GM23338 (cell line): ENCODE measurements at regions not wholly inside any gene's neighbourhood (a gene's known extent, or its start where the extent isn't known, plus 50 kb on each side); places are given as distances from the start of the nearest gene placed in this dataset.

Experiments used
- ATAC-seq: fragments of 200-7000 bp; cut with Tn5 transposase; 3 replicates; pipeline ENCODE4 v1.9.1; 2020
- DNase-seq: peaks from one replicate; pipeline ENCODE4 v3.0.0-alpha.2; 2015; ENCODE audit warnings: low spot score
- H2AFZ ChIP-seq: fragments of 200-600 bp; sonication (generic); 2 replicates; pipeline ENCODE4 v1.8.0; 2016; ENCODE audit warnings: antibody characterized with exemption, mild to moderate bottlenecking, moderate library complexity
- H3F3A ChIP-seq: fragments of 200-600 bp; sonication (generic); replicated peaks from 2 replicates; pipeline ENCODE4 v1.8.0; 2017; ENCODE audit warnings: antibody characterized with exemption, mixed run types, low read depth
- H3K27ac ChIP-seq: fragments of 200-600 bp; sonication (generic); 2 replicates; pipeline ENCODE4 v1.6.1; 2016; ENCODE audit warnings: low read depth
- H3K27me3 ChIP-seq: fragments of 200-600 bp; sonication (generic); 2 replicates; pipeline ENCODE4 v1.8.0; 2016; ENCODE audit warnings: mild to moderate bottlenecking, mixed run types, moderate library complexity; ENCODE audit not compliant: insufficient read depth
- H3K36me3 ChIP-seq: fragments of 200-600 bp; sonication (generic); 2 replicates; pipeline ENCODE4 v1.8.0; 2016; ENCODE audit warnings: mild to moderate bottlenecking; ENCODE audit not compliant: insufficient read depth
- H3K4me1 ChIP-seq: fragments of 200-600 bp; sonication (generic); 2 replicates; pipeline ENCODE4 v1.8.0; 2016; ENCODE audit warnings: mild to moderate bottlenecking, moderate library complexity; ENCODE audit not compliant: insufficient read depth
- H3K4me2 ChIP-seq: fragments of 200-600 bp; sonication (generic); 2 replicates; pipeline ENCODE4 v1.7.1; 2017; ENCODE audit warnings: mixed run types
- H3K4me3 ChIP-seq: fragments of 200-600 bp; sonication (generic); 2 replicates; pipeline ENCODE4 v1.6.1; 2016; ENCODE audit warnings: mixed run types
- H3K79me2 ChIP-seq: fragments of 200-600 bp; sonication (generic); replicated peaks from 2 replicates; pipeline ENCODE4 v1.8.0; 2017; ENCODE audit warnings: mild to moderate bottlenecking; ENCODE audit not compliant: insufficient read depth
- H3K9me2 ChIP-seq: fragments of 200-600 bp; sonication (generic); 2 replicates; pipeline ENCODE4 v1.8.0; 2017; ENCODE audit not compliant: insufficient read depth
- H4K20me1 ChIP-seq: fragments of 200-600 bp; sonication (generic); replicated peaks from 2 replicates; pipeline ENCODE4 v1.8.0; 2017; ENCODE audit warnings: mild to moderate bottlenecking; ENCODE audit not compliant: insufficient read depth
- H3K27ac Mint-ChIP-seq: 2 replicates; pipeline ENCODE4 v1.8.0; 2020; ENCODE audit warnings: inconsistent platforms, mild to moderate bottlenecking, moderate library complexity, mixed read lengths
- H3K27me3 Mint-ChIP-seq: 3 replicates; pipeline ENCODE4 v1.8.0; 2022; ENCODE audit warnings: low read depth, mild to moderate bottlenecking, moderate library complexity, mixed read lengths, inconsistent platforms; ENCODE audit not compliant: insufficient read depth, poor library complexity
- H3K36me3 Mint-ChIP-seq: 3 replicates; pipeline ENCODE4 v1.8.0; 2021; ENCODE audit warnings: low read depth, mild to moderate bottlenecking, inconsistent platforms, moderate library complexity, mixed read lengths
- H3K4me1 Mint-ChIP-seq: 3 replicates; pipeline ENCODE4 v1.8.0; 2020; ENCODE audit warnings: mild to moderate bottlenecking, inconsistent platforms, mixed read lengths
- H3K4me3 Mint-ChIP-seq: 3 replicates; pipeline ENCODE4 v1.8.0; 2021; ENCODE audit warnings: moderate library complexity, mild to moderate bottlenecking, inconsistent platforms, mixed read lengths
- H3K9me3 Mint-ChIP-seq: 3 replicates; pipeline ENCODE4 v1.8.0; 2020; ENCODE audit warnings: moderate library complexity, mild to moderate bottlenecking, inconsistent platforms, mixed read lengths
- CREB1 ChIP-seq: fragments of 250-450 bp; sonication (Bioruptor Pico); IDR thresholded peaks from 2 replicates; pipeline ENCODE4 v1.5.0; 2020; ENCODE audit warnings: low read depth, mild to moderate bottlenecking, moderate library complexity
- EZH2 ChIP-seq: fragments of 200-600 bp; sonication (generic); IDR thresholded peaks from one replicate; pipeline ENCODE4 v1.8.0; 2017; ENCODE audit warnings: antibody characterized with exemption, mild to moderate bottlenecking, low read depth; ENCODE audit not compliant: unreplicated experiment
- EZH2phosphoT487 ChIP-seq: fragments of 200-600 bp; sonication (generic); IDR thresholded peaks from one replicate; pipeline ENCODE4 v1.8.1; 2018; ENCODE audit warnings: antibody characterized with exemption; ENCODE audit not compliant: unreplicated experiment
- JUNB ChIP-seq: IDR thresholded peaks from one replicate; pipeline ENCODE4 v1.6.1; 2016; ENCODE audit warnings: antibody characterized with exemption; ENCODE audit not compliant: unreplicated experiment
- NANOG ChIP-seq: IDR thresholded peaks from 2 replicates; pipeline ENCODE4 v1.6.1; 2016; ENCODE audit warnings: antibody characterized with exemption, borderline replicate concordance
- POLR2AphosphoS5 ChIP-seq: IDR thresholded peaks from 2 replicates; pipeline ENCODE4 v1.6.1; 2016; ENCODE audit warnings: antibody characterized with exemption, low read depth
- REST ChIP-seq: IDR thresholded peaks from one replicate; pipeline ENCODE4 v1.6.1; 2018; ENCODE audit warnings: antibody characterized with exemption; ENCODE audit not compliant: unreplicated experiment
- STAT1 ChIP-seq: IDR thresholded peaks from one replicate; pipeline ENCODE4 v1.6.1; 2016; ENCODE audit warnings: antibody characterized with exemption; ENCODE audit not compliant: unreplicated experiment
- ZNF114 ChIP-seq: fragments of 250-450 bp; sonication (Bioruptor Pico); IDR thresholded peaks from 2 replicates; pipeline ENCODE4 v1.5.0; 2020; ENCODE audit warnings: mild to moderate bottlenecking, moderate library complexity
- ZNF331 ChIP-seq: fragments of 250-450 bp; sonication (Bioruptor Pico); IDR thresholded peaks from 2 replicates; pipeline ENCODE4 v1.5.0; 2020; ENCODE audit warnings: low read depth, mild to moderate bottlenecking, moderate library complexity
- TF ChIP-seq, protein P1 (sequence below): fragments of 250-450 bp; sonication (Bioruptor Pico); IDR thresholded peaks from 2 replicates; pipeline ENCODE4 v1.5.0; 2020; ENCODE audit warnings: mild to moderate bottlenecking, moderate library complexity
- TF ChIP-seq, protein P2 (sequence below): IDR thresholded peaks from 2 replicates; pipeline ENCODE4 v1.6.1; 2016; ENCODE audit warnings: antibody characterized with exemption

- TF ChIP-seq REST, result no peak
- no peak for TF ChIP-seq NANOG
- TF ChIP-seq POLR2AphosphoS5, result no peak
- no peak for TF ChIP-seq ZNF331
Measured at GRCh38 chr5:166503506-166503905, 1787.9 kb upstream of the WWC1 start (continued).

- Mint-ChIP-seq H3K36me3 (no peaks in the 10 kb centered on the region), H3K4me3 (no peak overlapping the region), H3K27me3 (no peaks in the 10 kb centered on the region), H3K27ac (no peak overlapping the region), H3K9me3 (no peaks in the 10 kb centered on the region), H3K4me1 (peaks cover 4% of the 10 kb centered on the region; the same call in 2 of the 3 replicates)
- DNase-seq (no peak), ATAC-seq (no peak)
- Histone ChIP-seq H3K27me3 (no peaks in the 10 kb centered on the region), H3K36me3 (no peaks in the 10 kb centered on the region), H4K20me1 (no peaks in the 10 kb centered on the region; the same call in 1 of the 2 replicates), H3K4me1 (no peaks in the 10 kb centered on the region), H2AFZ (no peak overlapping the region), H3K27ac (no peak overlapping the region), H3K9me2 (no peaks in the 10 kb centered on the region; the same call in 1 of the 2 replicates), H3K4me2 (no peak overlapping the region), H3F3A (no peaks in the 10 kb centered on the region), H3K4me3 (no peak overlapping the region), H3K79me2 (no peaks in the 10 kb centered on the region)
- TF ChIP-seq, protein P1, sequence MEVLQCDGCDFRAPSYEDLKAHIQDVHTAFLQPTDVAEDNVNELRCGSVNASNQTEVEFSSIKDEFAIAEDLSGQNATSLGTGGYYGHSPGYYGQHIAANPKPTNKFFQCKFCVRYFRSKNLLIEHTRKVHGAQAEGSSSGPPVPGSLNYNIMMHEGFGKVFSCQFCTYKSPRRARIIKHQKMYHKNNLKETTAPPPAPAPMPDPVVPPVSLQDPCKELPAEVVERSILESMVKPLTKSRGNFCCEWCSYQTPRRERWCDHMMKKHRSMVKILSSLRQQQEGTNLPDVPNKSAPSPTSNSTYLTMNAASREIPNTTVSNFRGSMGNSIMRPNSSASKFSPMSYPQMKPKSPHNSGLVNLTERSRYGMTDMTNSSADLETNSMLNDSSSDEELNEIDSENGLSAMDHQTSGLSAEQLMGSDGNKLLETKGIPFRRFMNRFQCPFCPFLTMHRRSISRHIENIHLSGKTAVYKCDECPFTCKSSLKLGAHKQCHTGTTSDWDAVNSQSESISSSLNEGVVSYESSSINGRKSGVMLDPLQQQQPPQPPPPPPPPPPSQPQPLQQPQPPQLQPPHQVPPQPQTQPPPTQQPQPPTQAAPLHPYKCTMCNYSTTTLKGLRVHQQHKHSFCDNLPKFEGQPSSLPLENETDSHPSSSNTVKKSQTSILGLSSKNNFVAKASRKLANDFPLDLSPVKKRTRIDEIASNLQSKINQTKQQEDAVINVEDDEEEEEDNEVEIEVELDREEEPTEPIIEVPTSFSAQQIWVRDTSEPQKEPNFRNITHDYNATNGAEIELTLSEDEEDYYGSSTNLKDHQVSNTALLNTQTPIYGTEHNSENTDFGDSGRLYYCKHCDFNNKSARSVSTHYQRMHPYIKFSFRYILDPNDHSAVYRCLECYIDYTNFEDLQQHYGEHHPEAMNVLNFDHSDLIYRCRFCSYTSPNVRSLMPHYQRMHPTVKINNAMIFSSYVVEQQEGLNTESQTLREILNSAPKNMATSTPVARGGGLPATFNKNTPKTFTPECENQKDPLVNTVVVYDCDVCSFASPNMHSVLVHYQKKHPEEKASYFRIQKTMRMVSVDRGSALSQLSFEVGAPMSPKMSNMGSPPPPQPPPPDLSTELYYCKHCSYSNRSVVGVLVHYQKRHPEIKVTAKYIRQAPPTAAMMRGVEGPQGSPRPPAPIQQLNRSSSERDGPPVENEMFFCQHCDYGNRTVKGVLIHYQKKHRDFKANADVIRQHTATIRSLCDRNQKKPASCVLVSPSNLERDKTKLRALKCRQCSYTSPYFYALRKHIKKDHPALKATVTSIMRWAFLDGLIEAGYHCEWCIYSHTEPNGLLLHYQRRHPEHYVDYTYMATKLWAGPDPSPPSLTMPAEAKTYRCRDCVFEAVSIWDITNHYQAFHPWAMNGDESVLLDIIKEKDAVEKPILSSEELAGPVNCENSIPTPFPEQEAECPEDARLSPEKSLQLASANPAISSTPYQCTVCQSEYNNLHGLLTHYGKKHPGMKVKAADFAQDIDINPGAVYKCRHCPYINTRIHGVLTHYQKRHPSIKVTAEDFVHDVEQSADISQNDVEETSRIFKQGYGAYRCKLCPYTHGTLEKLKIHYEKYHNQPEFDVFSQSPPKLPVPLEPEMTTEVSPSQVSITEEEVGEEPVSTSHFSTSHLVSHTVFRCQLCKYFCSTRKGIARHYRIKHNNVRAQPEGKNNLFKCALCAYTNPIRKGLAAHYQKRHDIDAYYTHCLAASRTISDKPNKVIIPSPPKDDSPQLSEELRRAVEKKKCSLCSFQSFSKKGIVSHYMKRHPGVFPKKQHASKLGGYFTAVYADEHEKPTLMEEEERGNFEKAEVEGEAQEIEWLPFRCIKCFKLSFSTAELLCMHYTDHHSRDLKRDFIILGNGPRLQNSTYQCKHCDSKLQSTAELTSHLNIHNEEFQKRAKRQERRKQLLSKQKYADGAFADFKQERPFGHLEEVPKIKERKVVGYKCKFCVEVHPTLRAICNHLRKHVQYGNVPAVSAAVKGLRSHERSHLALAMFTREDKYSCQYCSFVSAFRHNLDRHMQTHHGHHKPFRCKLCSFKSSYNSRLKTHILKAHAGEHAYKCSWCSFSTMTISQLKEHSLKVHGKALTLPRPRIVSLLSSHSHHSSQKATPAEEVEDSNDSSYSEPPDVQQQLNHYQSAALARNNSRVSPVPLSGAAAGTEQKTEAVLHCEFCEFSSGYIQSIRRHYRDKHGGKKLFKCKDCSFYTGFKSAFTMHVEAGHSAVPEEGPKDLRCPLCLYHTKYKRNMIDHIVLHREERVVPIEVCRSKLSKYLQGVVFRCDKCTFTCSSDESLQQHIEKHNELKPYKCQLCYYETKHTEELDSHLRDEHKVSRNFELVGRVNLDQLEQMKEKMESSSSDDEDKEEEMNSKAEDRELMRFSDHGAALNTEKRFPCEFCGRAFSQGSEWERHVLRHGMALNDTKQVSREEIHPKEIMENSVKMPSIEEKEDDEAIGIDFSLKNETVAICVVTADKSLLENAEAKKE, result no peak
- TF ChIP-seq, protein P2, sequence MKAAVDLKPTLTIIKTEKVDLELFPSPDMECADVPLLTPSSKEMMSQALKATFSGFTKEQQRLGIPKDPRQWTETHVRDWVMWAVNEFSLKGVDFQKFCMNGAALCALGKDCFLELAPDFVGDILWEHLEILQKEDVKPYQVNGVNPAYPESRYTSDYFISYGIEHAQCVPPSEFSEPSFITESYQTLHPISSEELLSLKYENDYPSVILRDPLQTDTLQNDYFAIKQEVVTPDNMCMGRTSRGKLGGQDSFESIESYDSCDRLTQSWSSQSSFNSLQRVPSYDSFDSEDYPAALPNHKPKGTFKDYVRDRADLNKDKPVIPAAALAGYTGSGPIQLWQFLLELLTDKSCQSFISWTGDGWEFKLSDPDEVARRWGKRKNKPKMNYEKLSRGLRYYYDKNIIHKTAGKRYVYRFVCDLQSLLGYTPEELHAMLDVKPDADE, result no peak
- no peak for TF ChIP-seq ZNF114 (CRISPR knock-in tag)
- no peak for TF ChIP-seq EZH2
- TF ChIP-seq JUNB, result no peak
- no peak for TF ChIP-seq NANOG
- no peak for TF ChIP-seq EZH2phosphoT487
- no peak for TF ChIP-seq STAT1
- no peak for TF ChIP-seq CREB1 (CRISPR knock-in tag)
- TF ChIP-seq POLR2AphosphoS5, result no peak
- no peak for TF ChIP-seq ZNF331
Measured at GRCh38 chr5:166505067-166505466, 1786.4 kb upstream of the WWC1 start.
